ENCODE measurements at regions not wholly inside any gene's neighbourhood (a gene's known extent, or its start where the extent isn't known, plus 50 kb on each side); places are given as distances from the start of the nearest gene placed in this dataset.

- Mint-ChIP-seq H3K27ac (ENCODE audit: low read depth, unreplicated experiment) (no peak overlapping the region), H3K4me3 (ENCODE audit: unreplicated experiment) (no peak overlapping the region), H3K4me1 (ENCODE audit: insufficient read depth, unreplicated experiment) (no peaks in the 10 kb centered on the region), H3K9me3 (ENCODE audit: unreplicated experiment) (no peaks in the 10 kb centered on the region), H3K36me3 (ENCODE audit: insufficient read depth, unreplicated experiment) (no peaks in the 10 kb centered on the region), H3K27me3 (ENCODE audit: insufficient read depth, unreplicated experiment) (peaks cover 98% of the 10 kb centered on the region)
- POLR2A ChIA-PET = no interaction called here
- TF ChIP-seq, protein P1, sequence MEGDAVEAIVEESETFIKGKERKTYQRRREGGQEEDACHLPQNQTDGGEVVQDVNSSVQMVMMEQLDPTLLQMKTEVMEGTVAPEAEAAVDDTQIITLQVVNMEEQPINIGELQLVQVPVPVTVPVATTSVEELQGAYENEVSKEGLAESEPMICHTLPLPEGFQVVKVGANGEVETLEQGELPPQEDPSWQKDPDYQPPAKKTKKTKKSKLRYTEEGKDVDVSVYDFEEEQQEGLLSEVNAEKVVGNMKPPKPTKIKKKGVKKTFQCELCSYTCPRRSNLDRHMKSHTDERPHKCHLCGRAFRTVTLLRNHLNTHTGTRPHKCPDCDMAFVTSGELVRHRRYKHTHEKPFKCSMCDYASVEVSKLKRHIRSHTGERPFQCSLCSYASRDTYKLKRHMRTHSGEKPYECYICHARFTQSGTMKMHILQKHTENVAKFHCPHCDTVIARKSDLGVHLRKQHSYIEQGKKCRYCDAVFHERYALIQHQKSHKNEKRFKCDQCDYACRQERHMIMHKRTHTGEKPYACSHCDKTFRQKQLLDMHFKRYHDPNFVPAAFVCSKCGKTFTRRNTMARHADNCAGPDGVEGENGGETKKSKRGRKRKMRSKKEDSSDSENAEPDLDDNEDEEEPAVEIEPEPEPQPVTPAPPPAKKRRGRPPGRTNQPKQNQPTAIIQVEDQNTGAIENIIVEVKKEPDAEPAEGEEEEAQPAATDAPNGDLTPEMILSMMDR (IDR thresholded peaks at IDR 0.05; ENCODE audit: unreplicated experiment) = no peak
- BruUV-seq (replicated peaks) = no TSS peak
- no peak for DNase-seq (ENCODE audit: unreplicated experiment)
- intact Hi-C loops (cut with micrococcal nuclease) = no loop called here
- CTCF ChIA-PET = interaction anchor here (0.6 to 0.9 kb wide), 2 partner anchors 70 to 104 kb away, joined by 3 read pairs; no protein-coding TSS in a partner anchor
Measured at GRCh38 chr3:62999791-63000190, 124.6 kb upstream of the CADPS start.

DNA sequence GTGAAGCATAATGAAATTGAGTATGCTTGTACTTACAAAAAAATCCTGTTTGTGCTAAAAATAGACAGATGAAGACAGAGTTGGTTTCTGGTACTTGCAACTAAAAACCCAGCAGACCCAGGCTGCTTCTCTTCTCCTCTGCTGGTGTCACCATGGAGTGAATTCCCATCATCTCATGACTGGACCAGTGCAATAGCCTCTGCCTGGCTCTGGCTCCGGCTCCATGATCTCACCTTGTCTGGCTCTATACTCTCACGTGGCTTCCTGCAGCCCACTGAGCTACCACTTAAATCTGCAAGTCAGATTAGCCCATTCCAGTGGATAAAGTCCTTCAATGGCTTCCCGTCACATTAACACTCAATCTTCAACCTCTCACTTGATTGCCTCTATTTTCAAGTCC, 129.2 kb upstream of the CADPS start:
- Mint-ChIP-seq H3K4me3 (ENCODE audit: unreplicated experiment) (no peak overlapping the region), H3K27me3 (ENCODE audit: insufficient read depth, unreplicated experiment) (peaks cover 98% of the 10 kb centered on the region), H3K4me1 (ENCODE audit: insufficient read depth, unreplicated experiment) (no peaks in the 10 kb centered on the region), H3K27ac (ENCODE audit: low read depth, unreplicated experiment) (no peak overlapping the region), H3K9me3 (ENCODE audit: unreplicated experiment) (no peaks in the 10 kb centered on the region), H3K36me3 (ENCODE audit: insufficient read depth, unreplicated experiment) (no peaks in the 10 kb centered on the region)
- TF ChIP-seq, protein P1 (IDR thresholded peaks at IDR 0.05; ENCODE audit: unreplicated experiment) = no peak
- DNase-seq (ENCODE audit: unreplicated experiment) = no peak
- ChIA-PET CTCF (no interaction called here), POLR2A (no interaction called here)
- intact Hi-C loops (cut with micrococcal nuclease) = no loop called here
- no TSS peak for BruUV-seq (replicated peaks)

DNA sequence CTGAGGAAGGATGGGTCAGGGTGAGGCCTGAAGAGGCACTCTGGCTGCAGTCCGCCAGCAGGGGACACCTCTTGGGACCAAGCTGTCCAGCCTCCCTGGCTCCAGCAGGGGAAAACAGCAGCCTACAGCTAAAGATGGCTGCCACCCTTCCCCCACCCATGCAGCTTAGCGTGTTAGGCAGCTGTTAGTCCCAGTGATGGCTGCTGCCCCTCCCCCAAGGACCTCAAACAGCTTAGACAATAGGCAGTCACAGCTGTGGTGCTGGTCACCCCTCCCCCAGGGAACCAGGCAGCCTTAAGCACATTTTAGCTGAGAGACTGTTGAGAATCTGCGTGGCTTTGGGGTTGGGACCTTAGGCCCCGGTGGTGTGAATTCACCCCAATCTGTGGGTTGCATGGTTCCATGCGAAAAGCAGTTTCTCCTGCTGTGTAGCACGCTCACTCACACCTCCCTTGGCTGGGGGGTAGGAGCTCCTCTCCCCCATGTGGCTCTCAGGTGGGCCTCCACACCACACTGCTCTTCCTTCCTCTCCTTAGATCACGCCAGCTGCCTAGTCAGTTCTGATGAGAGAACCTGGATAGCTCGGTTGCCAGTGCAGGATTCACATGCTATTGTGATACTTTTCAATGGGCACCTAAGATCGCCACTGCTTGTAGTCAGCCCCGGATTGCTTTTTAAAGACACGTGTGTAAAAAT, 140.5 kb upstream of the CADPS start:
- DNase-seq (ENCODE audit: unreplicated experiment) = no peak
- CTCF ChIA-PET = no interaction called here

DNA sequence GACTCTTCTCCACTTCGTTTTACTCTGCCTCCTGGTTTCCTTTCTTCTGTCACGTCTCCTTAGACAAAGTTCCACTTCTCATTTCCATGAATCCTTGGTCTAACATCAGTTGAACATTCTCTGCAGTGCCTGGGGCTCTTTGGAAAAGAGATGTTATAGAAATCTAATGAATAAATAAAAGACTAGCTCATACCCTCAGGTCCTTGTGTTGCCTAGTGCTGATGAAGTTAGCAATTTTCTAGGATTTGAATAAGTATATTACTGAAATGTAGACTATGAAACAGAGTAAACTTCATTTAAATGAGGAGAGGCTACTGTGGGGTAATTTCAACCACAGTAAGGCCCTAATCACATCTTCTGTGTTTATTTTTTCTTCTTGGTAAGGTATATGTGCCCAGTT, 146.9 kb upstream of the CADPS start:
- no TSS peak for BruUV-seq (replicated peaks)
- CTCF ChIA-PET = interaction anchor here (0.5 kb wide), 1 partner anchor 170 kb away, joined by 3 read pairs; no protein-coding TSS in a partner anchor
- no peak overlapping the region for H3K27ac Mint-ChIP-seq (ENCODE audit: low read depth, unreplicated experiment)
- no peak for DNase-seq (ENCODE audit: unreplicated experiment)
- intact Hi-C loops (cut with micrococcal nuclease) = no loop called here
- no peaks in the 10 kb centered on the region for H3K4me1 Mint-ChIP-seq (ENCODE audit: insufficient read depth, unreplicated experiment)
- H3K4me3 Mint-ChIP-seq (ENCODE audit: unreplicated experiment) = no peak overlapping the region
- H3K27me3 Mint-ChIP-seq (ENCODE audit: insufficient read depth, unreplicated experiment) = peaks cover 54% of the 10 kb centered on the region
- TF ChIP-seq, protein P1 (IDR thresholded peaks at IDR 0.05; ENCODE audit: unreplicated experiment) = no peak
- no peaks in the 10 kb centered on the region for H3K9me3 Mint-ChIP-seq (ENCODE audit: unreplicated experiment)
- POLR2A ChIA-PET = no interaction called here
- no peaks in the 10 kb centered on the region for H3K36me3 Mint-ChIP-seq (ENCODE audit: insufficient read depth, unreplicated experiment)

More for the DNA sequence above, 140.5 kb upstream of the CADPS start:
- H3K36me3 Mint-ChIP-seq (ENCODE audit: insufficient read depth, unreplicated experiment) = no peaks in the 10 kb centered on the region
- no TSS peak for BruUV-seq (replicated peaks)
- TF ChIP-seq, protein P1 (IDR thresholded peaks at IDR 0.05; ENCODE audit: unreplicated experiment) = no peak
- intact Hi-C loops (cut with micrococcal nuclease) = no loop called here
- no peaks in the 10 kb centered on the region for H3K4me1 Mint-ChIP-seq (ENCODE audit: insufficient read depth, unreplicated experiment)
- no peak overlapping the region for H3K4me3 Mint-ChIP-seq (ENCODE audit: unreplicated experiment)
- no peaks in the 10 kb centered on the region for H3K9me3 Mint-ChIP-seq (ENCODE audit: unreplicated experiment)
- peaks cover 59% of the 10 kb centered on the region for H3K27me3 Mint-ChIP-seq (ENCODE audit: insufficient read depth, unreplicated experiment)
- no peak overlapping the region for H3K27ac Mint-ChIP-seq (ENCODE audit: low read depth, unreplicated experiment)
- POLR2A ChIA-PET = no interaction called here
